ENCODE measurements at regions not wholly inside any gene's neighbourhood (a gene's known extent, or its start where the extent isn't known, plus 50 kb on each side); places are given as distances from the start of the nearest gene placed in this dataset.

DNA sequence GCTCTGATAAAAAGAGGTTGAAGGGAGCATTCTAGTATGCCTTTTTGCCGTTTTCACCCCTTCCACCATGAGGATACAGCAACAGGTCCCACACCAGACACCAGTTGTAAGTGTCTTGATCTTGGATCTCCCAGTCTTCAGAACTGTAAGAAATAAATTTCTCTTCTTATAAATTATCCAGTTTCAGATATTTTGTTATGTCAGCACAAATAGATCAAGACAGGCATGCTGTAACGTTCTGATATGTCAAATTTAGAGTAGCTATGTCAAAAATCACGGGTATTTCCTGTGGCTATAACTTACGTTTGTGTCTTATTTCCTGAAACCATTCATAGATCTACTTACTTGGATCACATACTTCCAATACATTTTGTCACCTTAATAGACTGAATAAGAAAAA is 55.9 kb upstream of the CD83 start:
- no peak for DNase-seq (ENCODE audit: extremely low spot score)
- ChIA-PET CTCF (interaction anchor here (12.2 kb wide), 1 partner anchor 12 kb away, joined by 209 read pairs; no protein-coding TSS in a partner anchor), POLR2A (no interaction called here)
- no peak for TF ChIP-seq CTCF (IDR thresholded peaks at IDR 0.05; ENCODE audit: control extremely low read depth, extremely low read depth, low read depth, missing control alignments)

DNA sequence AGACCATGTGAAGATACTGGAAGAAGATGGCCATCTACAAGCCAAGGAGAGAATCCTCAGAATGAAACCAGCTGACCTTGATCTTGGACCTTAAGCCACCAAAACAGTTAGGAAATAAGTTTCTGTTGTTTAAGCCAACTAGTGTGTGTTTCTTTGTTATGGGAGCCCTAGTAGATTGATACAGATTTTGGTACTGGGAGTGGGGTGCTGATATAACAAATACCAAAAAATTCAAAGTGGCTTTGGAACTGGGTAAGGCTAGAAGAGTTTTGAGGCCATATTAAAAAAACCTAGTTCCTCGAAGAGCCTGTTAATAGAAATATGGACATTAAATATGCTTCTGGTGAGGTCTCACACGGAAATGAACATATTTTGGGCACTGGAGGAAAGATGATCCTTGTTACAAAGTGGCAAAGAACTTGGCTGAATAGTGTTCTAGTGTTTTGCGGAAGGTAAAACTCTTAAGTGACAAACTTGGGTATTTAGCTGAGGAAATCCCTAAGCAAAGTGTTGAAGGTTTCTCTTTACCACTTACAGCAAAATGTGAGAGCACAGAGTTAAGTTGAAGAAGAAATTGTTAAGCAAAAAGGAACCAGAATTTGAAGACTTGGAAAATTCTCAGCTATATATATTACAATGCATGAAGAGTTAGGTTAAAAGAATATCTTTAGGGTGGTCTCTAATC is 55.1 kb upstream of the CD83 start:
- no peak for TF ChIP-seq CTCF (IDR thresholded peaks at IDR 0.05; ENCODE audit: control extremely low read depth, extremely low read depth, low read depth, missing control alignments)
- ChIA-PET POLR2A (no interaction called here), CTCF (interaction anchor here (1.2 to 12.2 kb wide), 3 partner anchors 13 to 488 kb away, joined by 3 to 209 read pairs (median 109); partner anchors contain the start of gene SIRT5)
- no peak for DNase-seq (ENCODE audit: extremely low spot score)

DNA sequence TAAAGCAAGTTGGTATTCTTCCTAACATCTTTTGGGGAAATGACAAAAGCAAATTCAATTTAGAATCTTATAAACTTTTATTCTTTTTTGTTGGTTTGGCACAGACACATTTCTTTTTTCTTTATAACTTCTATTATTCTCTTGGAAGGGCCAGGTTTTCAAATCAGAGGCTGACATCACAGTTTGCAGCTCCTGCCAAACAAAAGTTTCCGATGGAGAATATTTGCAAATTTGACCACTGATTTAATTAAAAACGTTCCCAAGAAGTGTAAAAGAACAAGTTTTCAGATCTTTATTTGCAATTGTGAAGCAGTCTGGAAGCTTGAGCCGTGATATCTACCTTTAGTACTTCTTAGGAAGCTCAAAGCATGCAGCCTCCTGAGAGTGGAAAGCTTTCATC is 53.8 kb upstream of the CD83 start:
- TF ChIP-seq CTCF (IDR thresholded peaks at IDR 0.05; ENCODE audit: control extremely low read depth, extremely low read depth, low read depth, missing control alignments) = no peak
- no peak for DNase-seq (ENCODE audit: extremely low spot score)
- ChIA-PET CTCF (interaction anchor here (1.0 to 12.2 kb wide), 6 partner anchors 14 to 489 kb away, joined by 3 to 209 read pairs (median 4); partner anchors contain the start of gene SIRT5), POLR2A (no interaction called here)

- DNase-seq (ENCODE audit: extremely low spot score) = no peak
- POLR2A ChIA-PET = interaction anchor here (0.7 kb wide), 1 partner anchor 63 kb away, joined by 3 read pairs; no protein-coding TSS in a partner anchor
- CTCF ChIA-PET = interaction anchor here (0.6 to 12.2 kb wide), 15 partner anchors 9 to 490 kb away, joined by 3 to 209 read pairs (median 8); partner anchors contain the start of gene SIRT5
- TF ChIP-seq CTCF (IDR thresholded peaks at IDR 0.05; ENCODE audit: control extremely low read depth, extremely low read depth, low read depth, missing control alignments) = no peak
Measured at GRCh38 chr6:14065350-14065749, 52.2 kb upstream of the CD83 start.

- POLR2A ChIA-PET = no interaction called here
- CTCF ChIA-PET = interaction anchor here (0.7 to 12.2 kb wide), 72 partner anchors 8 to 737 kb away, joined by 3 to 209 read pairs (median 5); partner anchors contain the start of genes RNF182 and SIRT5
- TF ChIP-seq CTCF (IDR thresholded peaks at IDR 0.05; ENCODE audit: control extremely low read depth, extremely low read depth, low read depth, missing control alignments) = peak; percentile 56
- DNase-seq (ENCODE audit: extremely low spot score) = peak; percentile 73
Measured at GRCh38 chr6:14066782-14067406, 50.7 kb upstream of the CD83 start.

DNA sequence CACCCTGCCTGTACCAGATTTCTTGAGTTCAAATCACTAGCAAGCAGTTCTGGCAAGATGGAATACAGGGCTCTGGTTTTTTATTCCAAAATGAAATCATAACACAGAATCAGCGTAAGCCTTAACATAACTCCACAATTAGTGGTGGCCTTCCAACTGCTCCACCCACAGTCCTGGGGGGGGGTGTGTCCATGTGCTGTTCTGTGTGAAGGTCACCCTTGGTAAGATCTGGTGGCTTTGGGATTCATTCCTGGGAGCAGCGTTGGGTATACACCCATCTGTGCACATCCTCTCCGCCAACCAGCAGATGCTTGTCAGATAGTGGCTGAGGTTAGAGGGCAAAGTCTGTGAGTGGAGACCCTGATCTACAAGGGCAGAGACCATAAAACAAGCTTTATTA is 49.9 kb upstream of the CD83 start:
- ChIA-PET CTCF (interaction anchor here (0.7 to 12.2 kb wide), 56 partner anchors 7 to 733 kb away, joined by 3 to 209 read pairs (median 5); partner anchors contain the start of genes RNF182 and SIRT5), POLR2A (no interaction called here)
- DNase-seq (ENCODE audit: extremely low spot score) = no peak
- TF ChIP-seq CTCF (IDR thresholded peaks at IDR 0.05; ENCODE audit: control extremely low read depth, extremely low read depth, low read depth, missing control alignments) = no peak
